Transverse colon (tissue), 4 donors: ENCODE measurements at regions not wholly inside any gene's neighbourhood (a gene's known extent, or its start where the extent isn't known, plus 50 kb on each side); places are given as distances from the start of the nearest gene placed in this dataset.

Experiments used
- DNase-seq: peaks from one replicate; pipeline ENCODE4 v3.0.0-alpha.2; 2019
- H3K27ac ChIP-seq, 4 donors: fragments of 200-600 bp; sonication (generic); 2 replicates each; pipeline ENCODE4 v1.5.1; 2016 to 2018; ENCODE audit warnings: inconsistent platforms in 4 of 4
- H3K27me3 ChIP-seq: fragments of 200-600 bp; sonication (generic); 2 replicates; pipeline ENCODE4 v1.5.1; 2017; ENCODE audit warnings: inconsistent platforms
- H3K36me3 ChIP-seq, 4 donors: fragments of 200-600 bp; sonication (generic); 2 replicates each; pipeline ENCODE4 v1.5.1; 2017 to 2019; ENCODE audit warnings: inconsistent platforms in 4 of 4
- H3K4me1 ChIP-seq, 4 donors: fragments of 200-600 bp; sonication (generic); 2 replicates each; pipeline ENCODE4 v1.5.1; 2017 to 2020; ENCODE audit warnings: inconsistent platforms in 4 of 4
- H3K4me3 ChIP-seq, 4 donors: fragments of 200-600 bp; sonication (generic); 1 replicate in 1 of 4; 2 replicates in 3 of 4; pipeline versions ENCODE4 v1.5.1 to v1.6.1; 2017 to 2019; ENCODE audit warnings: inconsistent platforms in 4 of 4
- H3K9me3 ChIP-seq, 2 donors: fragments of 200-600 bp; sonication (generic); 2 replicates each; pipeline ENCODE4 v1.5.1; 2017 to 2019; ENCODE audit warnings: inconsistent platforms in 2 of 2
- CTCF ChIP-seq, 5 experiments: fragments of 200-600 bp in 3 of 5; fragments of 450-650 bp in 2 of 5; sonication (generic) in 3 of 5; IDR thresholded peaks; 1 replicate in 2 of 5; 2 replicates in 3 of 5; pipeline ENCODE4 v1.5.1; 2016 to 2017; ENCODE audit warnings: antibody characterized with exemption in 5 of 5, inconsistent platforms in 3 of 5, mild to moderate bottlenecking in 2 of 5, moderate library complexity in 1 of 5
- EP300 ChIP-seq: sonication (generic); formaldehyde crosslinking; IDR thresholded peaks from one replicate; pipeline ENCODE4 v1.6.1; 2017; ENCODE audit warnings: antibody characterized with exemption, low read depth
- POLR2A ChIP-seq: fragments of 450-650 bp; IDR thresholded peaks from one replicate; pipeline ENCODE4 v1.6.1; 2016; ENCODE audit warnings: antibody characterized with exemption, mild to moderate bottlenecking, moderate library complexity
- POLR2AphosphoS5 ChIP-seq, 3 donors: sonication (generic); formaldehyde crosslinking; IDR thresholded peaks; one replicate each; pipeline ENCODE4 v1.6.1; 2016; ENCODE audit warnings: antibody characterized with exemption in 3 of 3
- WGBS, 2 donors: methylation state at CpG; one replicate each; pipeline ENCODE4 v1.1.5; 2018; ENCODE audit warnings: low coverage in 1 of 2; 5-methylcytosine and 5-hydroxymethylcytosine counted together
- in situ Hi-C, 4 donors: fragments of 200-750 bp; cut with MboI; loops; one replicate each; pipeline versions ENCODE4 v1.15.0 to v1.15.1; 2017; ENCODE audit warnings: low sequenced_read_pairs in 3 of 4, low pct_ligation_motif_present in 1 of 4, low pct_unique_long_range_greater_than_20kb in 1 of 4
- intact Hi-C: fragments of 100-400 bp; cut with DNase I; formaldehyde crosslinking; loops from one replicate; pipeline ENCODE4 v1.15.1; 2023; ENCODE audit warnings: low total_unique reads

DNA sequence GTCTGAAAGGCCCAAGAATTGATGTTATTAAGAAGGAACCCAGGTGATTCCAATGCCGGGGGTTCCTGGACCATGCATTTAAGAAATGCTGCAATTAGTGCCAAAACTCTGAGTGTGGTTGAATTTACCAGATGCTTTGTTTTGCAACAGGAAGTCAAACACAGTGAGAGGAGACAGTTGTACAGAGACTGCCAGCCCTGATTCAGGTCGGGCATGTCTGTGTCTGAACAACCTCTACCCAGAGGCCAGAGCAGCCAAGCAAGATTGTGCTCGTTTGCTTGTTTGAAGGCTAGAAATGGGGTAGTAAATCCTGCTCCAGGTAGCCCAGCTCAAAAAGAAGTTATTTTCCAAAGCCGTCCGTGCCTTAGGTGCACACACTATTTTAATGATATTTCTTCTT lies 412.4 kb upstream of the ERCC4 start:
- Histone ChIP-seq H3K4me1 (no peaks in the 10 kb centered on the region), H3K4me3 (no peak overlapping the region), H3K27me3 (no peaks in the 10 kb centered on the region), H3K9me3 (no peaks in the 10 kb centered on the region), H3K36me3 (no peaks in the 10 kb centered on the region), H3K27ac (no peak overlapping the region)
- TF ChIP-seq EP300 (no peak), POLR2AphosphoS5 (IDR thresholded peaks at IDR 0.05) (no peak), CTCF (IDR thresholded peaks at IDR 0.05) (no peak), POLR2A (no peak)
- 31 to 57% methylated on average over 4 to 5 of the region's 5 CpGs for WGBS, 2 donors
- DNase-seq: no peak
- intact Hi-C loops: no loop called here
- in situ Hi-C loops: no loop called here

GRCh38 chr16:13510425-13511151 lies 409.4 kb upstream of the ERCC4 start:
- Histone ChIP-seq H3K9me3 (peaks cover 3 to 8% of the 10 kb centered on the region in 2 donors), H3K4me1 (no peaks in the 10 kb centered on the region), H3K27me3 (no peaks in the 10 kb centered on the region), H3K36me3 (no peaks in the 10 kb centered on the region), H3K4me3 (no peak overlapping the region), H3K27ac (no peak overlapping the region)
- no peak for DNase-seq
- TF ChIP-seq EP300 (no peak), CTCF (IDR thresholded peaks at IDR 0.05) (no peak), POLR2AphosphoS5 (IDR thresholded peaks at IDR 0.05) (no peak), POLR2A (no peak)
- in situ Hi-C loops (no loop called here), intact Hi-C loops (no loop called here)
- 69 to 76% methylated on average over 4 to 5 of the region's 5 CpGs for WGBS, 2 donors

DNA sequence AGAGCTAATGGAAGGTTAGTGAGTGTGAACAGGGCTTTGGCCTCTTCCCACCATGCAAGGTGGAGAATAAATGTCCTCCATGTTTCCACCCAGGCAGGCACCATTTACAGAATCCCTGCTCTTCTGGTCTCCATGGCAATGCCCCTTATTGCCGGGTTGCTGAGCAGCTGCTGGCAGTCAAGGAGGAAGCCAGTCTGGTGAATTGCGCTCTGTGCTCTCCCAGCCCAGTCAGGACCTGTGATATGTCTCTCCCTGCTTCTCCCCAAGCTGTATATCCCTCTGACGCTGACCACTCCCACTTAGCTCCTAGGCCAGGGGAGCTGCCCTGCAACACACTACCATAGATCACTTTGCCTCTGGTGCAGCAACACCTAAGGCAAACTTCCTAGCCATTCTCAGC lies 402.1 kb upstream of the ERCC4 start:
- DNase-seq: no peak
- Histone ChIP-seq H3K4me1 (no peaks in the 10 kb centered on the region), H3K27ac (no peak overlapping the region), H3K36me3 (no peaks in the 10 kb centered on the region), H3K27me3 (no peaks in the 10 kb centered on the region), H3K4me3 (no peak overlapping the region), H3K9me3 (peaks cover 3 to 8% of the 10 kb centered on the region in 2 donors)
- in situ Hi-C loops (no loop called here), intact Hi-C loops (no loop called here)
- 17 to 58% methylated on average over 1 to 3 of the region's 3 CpGs for whole genome bisulfite sequencing, 2 donors
- TF ChIP-seq EP300 (no peak), CTCF (IDR thresholded peaks at IDR 0.05) (no peak), POLR2AphosphoS5 (IDR thresholded peaks at IDR 0.05) (no peak), POLR2A (no peak)

- Histone ChIP-seq H3K9me3 (peaks cover 0 to 6% of the 10 kb centered on the region in 2 donors), H3K4me1 (no peaks in the 10 kb centered on the region), H3K27ac (no peak overlapping the region), H3K27me3 (no peaks in the 10 kb centered on the region), H3K4me3 (no peak overlapping the region), H3K36me3 (no peaks in the 10 kb centered on the region)
- no peak for TF ChIP-seq CTCF (IDR thresholded peaks at IDR 0.05)
- TF ChIP-seq POLR2AphosphoS5 (IDR thresholded peaks at IDR 0.05): no peak
- no peak for TF ChIP-seq EP300
- TF ChIP-seq POLR2A: no peak
- WGBS, 2 donors: 80% methylated on average over 2 of the region's 2 CpGs; no CpG with 5 or more reads in 1 of the 2 donors
- intact Hi-C loops (no loop called here), in situ Hi-C loops (no loop called here)
- no peak for DNase-seq
Observed at GRCh38 chr16:13519871-13520270, 400.1 kb upstream of the ERCC4 start.
